ENCODE measurements at regions not wholly inside any gene's neighbourhood (a gene's known extent, or its start where the extent isn't known, plus 50 kb on each side); places are given as distances from the start of the nearest gene placed in this dataset.

GRCh38 chr1:118297521-118297920 lies 112.5 kb upstream of the SPAG17 start:
- no peaks in the 10 kb centered on the region for H3K79me2 ChIP-seq (ENCODE audit: insufficient read depth, low read length)
- H3K27me3 ChIP-seq (ENCODE audit: insufficient read depth, low read length), result no peaks in the 10 kb centered on the region
- H3K36me3 ChIP-seq (ENCODE audit: insufficient read depth, low read length), result no peaks in the 10 kb centered on the region
- DNase-seq (ENCODE audit: low read depth), result no peak
- H3K9me3 ChIP-seq (ENCODE audit: insufficient read depth, low read depth, low read length), result no peaks in the 10 kb centered on the region
- H3K27ac ChIP-seq (ENCODE audit: low read depth, low read length), result no peak overlapping the region
- H3K9me3 Mint-ChIP-seq (ENCODE audit: unreplicated experiment), result no peaks in the 10 kb centered on the region
- no peak overlapping the region for H3K9ac ChIP-seq (ENCODE audit: low read length)
- H3K36me3 Mint-ChIP-seq (ENCODE audit: low read depth, unreplicated experiment), result no peaks in the 10 kb centered on the region
- H3K27ac Mint-ChIP-seq (ENCODE audit: unreplicated experiment), result no peak overlapping the region
- no peak overlapping the region for H3K4me2 ChIP-seq (ENCODE audit: low read length)
- no peak overlapping the region for H3K4me3 Mint-ChIP-seq (ENCODE audit: unreplicated experiment)
- no peaks in the 10 kb centered on the region for H4K20me1 ChIP-seq (ENCODE audit: insufficient read depth, low read length)
- H3K27me3 Mint-ChIP-seq (ENCODE audit: low read depth, unreplicated experiment), result no peaks in the 10 kb centered on the region
- H2AFZ ChIP-seq (ENCODE audit: low read depth, low read length), result no peak overlapping the region
- no peak overlapping the region for H3K4me3 ChIP-seq (ENCODE audit: insufficient read depth, low read depth, low read length)
- TF ChIP-seq EZH2 (IDR thresholded peaks at IDR 0.05; ENCODE audit: insufficient read depth, low read length) (no peak), CTCF (IDR thresholded peaks at IDR 0.05; ENCODE audit: insufficient read depth, low read depth, low read length) (no peak)
- FAIRE-seq, result no peak
- H3K4me1 Mint-ChIP-seq (ENCODE audit: low read depth, unreplicated experiment), result peaks cover 42% of the 10 kb centered on the region
- H3K4me1 ChIP-seq (ENCODE audit: insufficient read depth, low read length), result no peaks in the 10 kb centered on the region

- Mint-ChIP-seq H3K4me3 (ENCODE audit: unreplicated experiment) (no peak overlapping the region), H3K4me1 (ENCODE audit: low read depth, unreplicated experiment) (peaks cover 27% of the 10 kb centered on the region), H3K9me3 (ENCODE audit: unreplicated experiment) (no peaks in the 10 kb centered on the region), H3K36me3 (ENCODE audit: low read depth, unreplicated experiment) (no peaks in the 10 kb centered on the region), H3K27ac (ENCODE audit: unreplicated experiment) (peak overlapping the region; percentile 67), H3K27me3 (ENCODE audit: low read depth, unreplicated experiment) (no peaks in the 10 kb centered on the region)
- no peaks in the 10 kb centered on the region for H3K79me2 ChIP-seq (ENCODE audit: insufficient read depth, low read length)
- TF ChIP-seq EZH2 (IDR thresholded peaks at IDR 0.05; ENCODE audit: insufficient read depth, low read length) (no peak), CTCF (IDR thresholded peaks at IDR 0.05; ENCODE audit: insufficient read depth, low read depth, low read length) (no peak)
- H3K4me3 ChIP-seq (ENCODE audit: insufficient read depth, low read depth, low read length), result no peak overlapping the region
- H4K20me1 ChIP-seq (ENCODE audit: insufficient read depth, low read length), result no peaks in the 10 kb centered on the region
- H3K9ac ChIP-seq (ENCODE audit: low read length), result no peak overlapping the region
- FAIRE-seq, result no peak
- no peaks in the 10 kb centered on the region for H3K4me1 ChIP-seq (ENCODE audit: insufficient read depth, low read length)
- peak; percentile 4 for DNase-seq (ENCODE audit: low read depth)
- H3K27ac ChIP-seq (ENCODE audit: low read depth, low read length), result no peak overlapping the region
- no peaks in the 10 kb centered on the region for H3K27me3 ChIP-seq (ENCODE audit: insufficient read depth, low read length)
- H3K9me3 ChIP-seq (ENCODE audit: insufficient read depth, low read depth, low read length), result no peaks in the 10 kb centered on the region
- no peak overlapping the region for H3K4me2 ChIP-seq (ENCODE audit: low read length)
- H2AFZ ChIP-seq (ENCODE audit: low read depth, low read length), result no peak overlapping the region
- H3K36me3 ChIP-seq (ENCODE audit: insufficient read depth, low read length), result no peaks in the 10 kb centered on the region
These were observed 110.0 kb upstream of the SPAG17 start for GRCh38 chr1:118294875-118295642.

GRCh38 chr1:118291661-118292060 lies 106.6 kb upstream of the SPAG17 start:
- no peaks in the 10 kb centered on the region for H3K4me1 ChIP-seq (ENCODE audit: insufficient read depth, low read length)
- Mint-ChIP-seq H3K27ac (ENCODE audit: unreplicated experiment) (no peak overlapping the region), H3K9me3 (ENCODE audit: unreplicated experiment) (no peaks in the 10 kb centered on the region), H3K27me3 (ENCODE audit: low read depth, unreplicated experiment) (no peaks in the 10 kb centered on the region), H3K4me1 (ENCODE audit: low read depth, unreplicated experiment) (peaks cover 15% of the 10 kb centered on the region), H3K36me3 (ENCODE audit: low read depth, unreplicated experiment) (no peaks in the 10 kb centered on the region), H3K4me3 (ENCODE audit: unreplicated experiment) (no peak overlapping the region)
- H3K79me2 ChIP-seq (ENCODE audit: insufficient read depth, low read length), result no peaks in the 10 kb centered on the region
- H3K27me3 ChIP-seq (ENCODE audit: insufficient read depth, low read length), result no peaks in the 10 kb centered on the region
- H3K27ac ChIP-seq (ENCODE audit: low read depth, low read length), result no peak overlapping the region
- H2AFZ ChIP-seq (ENCODE audit: low read depth, low read length), result no peak overlapping the region
- H3K9me3 ChIP-seq (ENCODE audit: insufficient read depth, low read depth, low read length), result no peaks in the 10 kb centered on the region
- H3K36me3 ChIP-seq (ENCODE audit: insufficient read depth, low read length), result no peaks in the 10 kb centered on the region
- TF ChIP-seq CTCF (IDR thresholded peaks at IDR 0.05; ENCODE audit: insufficient read depth, low read depth, low read length) (no peak), EZH2 (IDR thresholded peaks at IDR 0.05; ENCODE audit: insufficient read depth, low read length) (no peak)
- no peak for DNase-seq (ENCODE audit: low read depth)
- FAIRE-seq, result no peak
- H4K20me1 ChIP-seq (ENCODE audit: insufficient read depth, low read length), result no peaks in the 10 kb centered on the region
- no peak overlapping the region for H3K9ac ChIP-seq (ENCODE audit: low read length)
- no peak overlapping the region for H3K4me3 ChIP-seq (ENCODE audit: insufficient read depth, low read depth, low read length)
- no peak overlapping the region for H3K4me2 ChIP-seq (ENCODE audit: low read length)

Measured in astrocyte (in vitro differentiated cells and primary cell).